Neural cell (in vitro differentiated cells): ENCODE measurements at regions not wholly inside any gene's neighbourhood (a gene's known extent, or its start where the extent isn't known, plus 50 kb on each side); places are given as distances from the start of the nearest gene placed in this dataset.

Experiments
- H2AFZ ChIP-seq: fragments of 200-600, 300-800 bp; sonication (generic), shearing (Covaris generic); 2 replicates; pipeline ENCODE4 v1.6.0; 2014; ENCODE audit warnings: low read depth, mild to moderate bottlenecking, antibody characterized with exemption, low read length, moderate library complexity
- H3F3A ChIP-seq: fragments of 200-600 bp; shearing (Covaris generic); 2 replicates; pipeline ENCODE4 v1.6.1; 2016; ENCODE audit warnings: mild to moderate bottlenecking, moderate library complexity, mixed read lengths, antibody characterized with exemption, low read length; ENCODE audit not compliant: insufficient read depth, poor library complexity, severe bottlenecking
- H3K27ac ChIP-seq: fragments of 200-600, 300-800 bp; sonication (generic), shearing (Covaris generic); 2 replicates; pipeline ENCODE4 v1.5.1; 2014; ENCODE audit warnings: mild to moderate bottlenecking, low read length, moderate library complexity
- H3K27me3 ChIP-seq: fragments of 300-800, 200-600 bp; sonication (generic), shearing (Covaris generic); 2 replicates; pipeline ENCODE4 v1.6.0; 2014; ENCODE audit warnings: mild to moderate bottlenecking, low read depth, low read length, moderate library complexity; ENCODE audit not compliant: insufficient read depth
- H3K36me3 ChIP-seq: fragments of 300-800, 200-600 bp; sonication (generic), shearing (Covaris generic); 2 replicates; pipeline ENCODE4 v1.5.1; 2014; ENCODE audit warnings: mild to moderate bottlenecking, antibody characterized with exemption, low read length, moderate library complexity; ENCODE audit not compliant: insufficient read depth
- H3K4me2 ChIP-seq: fragments of 300-800, 200-600 bp; sonication (generic), shearing (Covaris generic); 2 replicates; pipeline ENCODE4 v1.6.0; 2014; ENCODE audit warnings: mild to moderate bottlenecking, low read length
- H3K4me3 ChIP-seq: fragments of 300-800, 200-600 bp; sonication (generic), shearing (Covaris generic); 2 replicates; pipeline ENCODE4 v1.5.1; 2014; ENCODE audit warnings: mild to moderate bottlenecking, low read length, moderate library complexity
- H3K79me2 ChIP-seq: fragments of 200-600 bp; shearing (Covaris generic); replicated peaks from 2 replicates; pipeline ENCODE4 v1.6.0; 2014; ENCODE audit warnings: mild to moderate bottlenecking, low read length, moderate library complexity; ENCODE audit not compliant: insufficient read depth
- H3K9ac ChIP-seq: fragments of 300-800, 200-600 bp; sonication (generic), shearing (Covaris generic); 2 replicates; pipeline ENCODE4 v1.6.1; 2016; ENCODE audit warnings: mild to moderate bottlenecking, low read length, mixed read lengths
- H3K9me2 ChIP-seq: fragments of 200-600 bp; shearing (Covaris generic); 2 replicates; pipeline ENCODE4 v1.6.1; 2016; ENCODE audit warnings: mild to moderate bottlenecking, low read length, mixed read lengths; ENCODE audit not compliant: insufficient read depth
- H3K9me3 ChIP-seq: fragments of 200-600, 300-800 bp; sonication (generic), shearing (Covaris generic); 2 replicates; pipeline ENCODE4 v1.6.1; 2016; ENCODE audit warnings: mild to moderate bottlenecking, mixed run types, low read length, moderate library complexity, mixed read lengths
- H4K20me1 ChIP-seq: fragments of 200-600 bp; shearing (Covaris generic); 2 replicates; pipeline ENCODE4 v1.6.1; 2016; ENCODE audit warnings: mild to moderate bottlenecking, mixed run types; ENCODE audit not compliant: insufficient read depth
- EP300 ChIP-seq: fragments of 450-650 bp; conservative IDR thresholded peaks from 2 replicates; pipeline ENCODE4 v1.6.1; 2014; ENCODE audit warnings: antibody characterized with exemption, mild to moderate bottlenecking, moderate library complexity; ENCODE audit not compliant: poor library complexity, severe bottlenecking
- EZH2 ChIP-seq: fragments of 200-600, 300-800 bp; shearing (Covaris generic), sonication (generic); IDR thresholded peaks from 2 replicates; pipeline ENCODE4 v1.6.1; 2014; ENCODE audit warnings: antibody characterized with exemption, low read length, borderline replicate concordance, mild to moderate bottlenecking; ENCODE audit not compliant: insufficient read depth, poor library complexity, severe bottlenecking
- POLR2AphosphoS5 ChIP-seq: IDR thresholded peaks from 2 replicates; pipeline ENCODE4 v1.6.1; 2012
- RAD21 ChIP-seq: fragments of 450-650 bp; conservative IDR thresholded peaks from 2 replicates; pipeline ENCODE4 v1.6.1; 2014; ENCODE audit warnings: antibody characterized with exemption, mild to moderate bottlenecking, moderate library complexity
- TAF1 ChIP-seq: IDR thresholded peaks from 2 replicates; pipeline ENCODE4 v1.6.1; 2012; ENCODE audit warnings: low read depth
- TF ChIP-seq, protein P1 (sequence below): IDR thresholded peaks from 2 replicates; pipeline ENCODE4 v1.6.1; 2012; ENCODE audit warnings: borderline replicate concordance
- TF ChIP-seq, protein P2 (sequence below): fragments of 450-650 bp; IDR thresholded peaks from 2 replicates; pipeline ENCODE4 v1.5.1; 2014; ENCODE audit warnings: antibody characterized with exemption, mild to moderate bottlenecking, moderate library complexity; ENCODE audit not compliant: poor library complexity, severe bottlenecking

DNA sequence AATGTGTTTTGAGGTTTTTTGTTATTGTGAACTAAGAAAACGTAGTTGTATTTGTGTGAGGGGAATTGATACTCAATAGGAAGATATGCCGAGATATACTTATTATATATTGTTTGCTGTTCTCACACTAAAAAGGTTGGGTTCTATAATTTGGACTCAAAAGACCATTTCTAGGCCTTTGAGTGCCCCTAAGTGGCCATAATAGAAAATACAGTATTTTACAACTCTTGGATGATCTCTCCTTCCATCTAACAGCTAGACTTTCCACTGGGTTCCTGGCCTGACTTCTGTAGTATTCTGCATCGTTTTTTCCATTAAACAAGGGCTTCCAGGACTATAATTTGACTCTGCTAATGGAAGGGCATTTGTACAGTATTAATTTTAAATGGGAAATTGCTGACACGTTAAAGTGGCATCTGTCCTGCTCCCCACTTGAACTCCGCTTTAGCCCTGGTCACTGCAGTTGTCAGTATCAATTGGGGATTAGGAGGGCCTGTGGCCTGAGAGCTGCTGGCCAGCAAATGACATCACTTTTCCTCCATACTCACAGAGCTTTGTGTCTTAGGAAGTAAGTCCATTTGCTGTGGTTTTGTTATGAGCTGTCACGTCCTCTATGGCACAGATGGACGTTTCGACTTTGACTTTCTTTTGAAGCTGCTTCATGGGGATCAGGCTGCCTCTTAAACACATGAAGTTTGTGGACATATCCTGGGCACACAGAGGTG, 176.9 kb downstream of the SLIT2 start (continued):
- TF ChIP-seq, protein P1, sequence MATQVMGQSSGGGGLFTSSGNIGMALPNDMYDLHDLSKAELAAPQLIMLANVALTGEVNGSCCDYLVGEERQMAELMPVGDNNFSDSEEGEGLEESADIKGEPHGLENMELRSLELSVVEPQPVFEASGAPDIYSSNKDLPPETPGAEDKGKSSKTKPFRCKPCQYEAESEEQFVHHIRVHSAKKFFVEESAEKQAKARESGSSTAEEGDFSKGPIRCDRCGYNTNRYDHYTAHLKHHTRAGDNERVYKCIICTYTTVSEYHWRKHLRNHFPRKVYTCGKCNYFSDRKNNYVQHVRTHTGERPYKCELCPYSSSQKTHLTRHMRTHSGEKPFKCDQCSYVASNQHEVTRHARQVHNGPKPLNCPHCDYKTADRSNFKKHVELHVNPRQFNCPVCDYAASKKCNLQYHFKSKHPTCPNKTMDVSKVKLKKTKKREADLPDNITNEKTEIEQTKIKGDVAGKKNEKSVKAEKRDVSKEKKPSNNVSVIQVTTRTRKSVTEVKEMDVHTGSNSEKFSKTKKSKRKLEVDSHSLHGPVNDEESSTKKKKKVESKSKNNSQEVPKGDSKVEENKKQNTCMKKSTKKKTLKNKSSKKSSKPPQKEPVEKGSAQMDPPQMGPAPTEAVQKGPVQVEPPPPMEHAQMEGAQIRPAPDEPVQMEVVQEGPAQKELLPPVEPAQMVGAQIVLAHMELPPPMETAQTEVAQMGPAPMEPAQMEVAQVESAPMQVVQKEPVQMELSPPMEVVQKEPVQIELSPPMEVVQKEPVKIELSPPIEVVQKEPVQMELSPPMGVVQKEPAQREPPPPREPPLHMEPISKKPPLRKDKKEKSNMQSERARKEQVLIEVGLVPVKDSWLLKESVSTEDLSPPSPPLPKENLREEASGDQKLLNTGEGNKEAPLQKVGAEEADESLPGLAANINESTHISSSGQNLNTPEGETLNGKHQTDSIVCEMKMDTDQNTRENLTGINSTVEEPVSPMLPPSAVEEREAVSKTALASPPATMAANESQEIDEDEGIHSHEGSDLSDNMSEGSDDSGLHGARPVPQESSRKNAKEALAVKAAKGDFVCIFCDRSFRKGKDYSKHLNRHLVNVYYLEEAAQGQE = no peak
- TF ChIP-seq POLR2AphosphoS5 = no peak

DNA sequence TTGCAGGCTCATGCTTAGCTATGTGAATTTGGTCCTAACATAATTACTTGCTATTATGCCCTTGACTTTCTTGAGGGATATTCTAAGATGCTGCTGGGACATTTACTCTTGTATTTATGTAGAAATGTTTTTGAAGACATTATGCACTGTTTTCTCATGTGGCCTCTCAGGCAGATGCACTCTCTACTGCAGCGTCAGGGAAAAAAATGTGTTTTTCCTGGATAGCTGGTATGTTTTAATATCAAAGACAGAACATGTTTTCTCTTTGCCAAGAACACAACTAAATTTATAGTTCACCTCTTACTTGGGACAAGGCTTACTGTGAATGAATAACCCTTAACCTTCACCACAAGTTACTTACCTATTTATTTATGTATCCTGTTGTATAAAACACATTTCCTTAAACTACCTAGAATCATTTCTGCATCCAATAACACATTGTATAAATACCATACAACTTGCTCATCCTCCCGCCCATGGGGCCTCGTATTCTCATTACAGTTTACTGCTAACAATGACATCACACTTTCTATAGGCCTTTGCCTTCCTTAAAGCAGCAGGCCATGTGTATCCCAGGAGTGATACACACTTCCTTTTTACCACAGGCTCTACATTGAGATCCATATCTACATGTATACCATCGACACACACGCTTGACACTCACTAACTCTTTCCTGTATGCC, 178.7 kb downstream of the SLIT2 start:
- H3K9ac ChIP-seq = no peak overlapping the region
- no peaks in the 10 kb centered on the region for H3F3A ChIP-seq
- H3K4me3 ChIP-seq = no peak overlapping the region
- H3K79me2 ChIP-seq = peaks cover 2% of the 10 kb centered on the region
- no peaks in the 10 kb centered on the region for H3K36me3 ChIP-seq
- no peaks in the 10 kb centered on the region for H4K20me1 ChIP-seq
- H3K27me3 ChIP-seq = peaks cover 42% of the 10 kb centered on the region
- no peak overlapping the region for H3K27ac ChIP-seq
- H3K9me3 ChIP-seq = no peaks in the 10 kb centered on the region
- H3K9me2 ChIP-seq = no peaks in the 10 kb centered on the region
- no peak overlapping the region for H3K4me2 ChIP-seq
- H2AFZ ChIP-seq = no peak overlapping the region
- TF ChIP-seq RAD21 = no peak
- TF ChIP-seq, protein P1 = no peak

DNA sequence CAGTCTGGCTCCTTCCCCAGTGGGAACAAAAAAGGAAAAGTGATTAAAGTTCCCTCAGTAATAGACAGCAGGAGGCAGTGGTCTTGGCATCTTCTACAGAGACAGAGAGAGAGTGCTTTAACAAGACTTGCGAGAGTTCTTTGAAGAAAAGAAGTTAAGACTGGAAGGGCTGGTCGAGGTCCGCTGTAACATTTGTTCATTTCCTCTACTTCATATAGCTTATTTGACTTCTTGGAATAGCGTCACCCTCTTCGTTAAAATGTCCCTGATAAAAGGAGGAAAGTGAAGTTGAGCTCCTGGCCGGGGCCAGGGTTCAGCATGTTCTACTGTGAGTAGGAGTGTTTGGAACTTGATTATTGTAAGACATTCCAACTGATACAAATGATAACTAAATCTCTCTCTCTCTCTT, 179.8 kb downstream of the SLIT2 start:
- no peaks in the 10 kb centered on the region for H3K9me2 ChIP-seq
- H3K27ac ChIP-seq = no peak overlapping the region
- H3K4me2 ChIP-seq = no peak overlapping the region
- H3K9ac ChIP-seq = no peak overlapping the region
- H3K9me3 ChIP-seq = no peaks in the 10 kb centered on the region
- TF ChIP-seq, protein P1 = no peak
- no peak for TF ChIP-seq EZH2
- no peak for TF ChIP-seq RAD21
- TF ChIP-seq, protein P2, sequence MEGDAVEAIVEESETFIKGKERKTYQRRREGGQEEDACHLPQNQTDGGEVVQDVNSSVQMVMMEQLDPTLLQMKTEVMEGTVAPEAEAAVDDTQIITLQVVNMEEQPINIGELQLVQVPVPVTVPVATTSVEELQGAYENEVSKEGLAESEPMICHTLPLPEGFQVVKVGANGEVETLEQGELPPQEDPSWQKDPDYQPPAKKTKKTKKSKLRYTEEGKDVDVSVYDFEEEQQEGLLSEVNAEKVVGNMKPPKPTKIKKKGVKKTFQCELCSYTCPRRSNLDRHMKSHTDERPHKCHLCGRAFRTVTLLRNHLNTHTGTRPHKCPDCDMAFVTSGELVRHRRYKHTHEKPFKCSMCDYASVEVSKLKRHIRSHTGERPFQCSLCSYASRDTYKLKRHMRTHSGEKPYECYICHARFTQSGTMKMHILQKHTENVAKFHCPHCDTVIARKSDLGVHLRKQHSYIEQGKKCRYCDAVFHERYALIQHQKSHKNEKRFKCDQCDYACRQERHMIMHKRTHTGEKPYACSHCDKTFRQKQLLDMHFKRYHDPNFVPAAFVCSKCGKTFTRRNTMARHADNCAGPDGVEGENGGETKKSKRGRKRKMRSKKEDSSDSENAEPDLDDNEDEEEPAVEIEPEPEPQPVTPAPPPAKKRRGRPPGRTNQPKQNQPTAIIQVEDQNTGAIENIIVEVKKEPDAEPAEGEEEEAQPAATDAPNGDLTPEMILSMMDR = no peak
- TF ChIP-seq TAF1 = no peak
- no peak for TF ChIP-seq EP300
- H2AFZ ChIP-seq = no peak overlapping the region
- peaks cover 2% of the 10 kb centered on the region for H3K79me2 ChIP-seq
- H3K27me3 ChIP-seq = peaks cover 41% of the 10 kb centered on the region
- no peaks in the 10 kb centered on the region for H3K36me3 ChIP-seq
- H3F3A ChIP-seq = no peaks in the 10 kb centered on the region
- H3K4me3 ChIP-seq = no peak overlapping the region
- no peaks in the 10 kb centered on the region for H4K20me1 ChIP-seq
